D721Med (cell line): ENCODE measurements at regions not wholly inside any gene's neighbourhood (a gene's known extent, or its start where the extent isn't known, plus 50 kb on each side); places are given as distances from the start of the nearest gene placed in this dataset.

Experiments used
- DNase-seq: peaks from one replicate; pipeline ENCODE4 v3.0.0; 2011; ENCODE audit warnings: low spot score; ENCODE audit not compliant: insufficient read length
- FAIRE-seq: peaks from 2 replicates; lab custom pipeline; 2011; peaks lifted over from hg19 to GRCh38; lab: Jason Lieb, UNC
- TF ChIP-seq, protein P1 (sequence below): IDR thresholded peaks from 2 replicates; pipeline ENCODE4 v1.5.1; 2012; ENCODE audit warnings: mild to moderate bottlenecking, control low read depth; ENCODE audit not compliant: insufficient read depth; ENCODE audit errors: missing control alignments

DNA sequence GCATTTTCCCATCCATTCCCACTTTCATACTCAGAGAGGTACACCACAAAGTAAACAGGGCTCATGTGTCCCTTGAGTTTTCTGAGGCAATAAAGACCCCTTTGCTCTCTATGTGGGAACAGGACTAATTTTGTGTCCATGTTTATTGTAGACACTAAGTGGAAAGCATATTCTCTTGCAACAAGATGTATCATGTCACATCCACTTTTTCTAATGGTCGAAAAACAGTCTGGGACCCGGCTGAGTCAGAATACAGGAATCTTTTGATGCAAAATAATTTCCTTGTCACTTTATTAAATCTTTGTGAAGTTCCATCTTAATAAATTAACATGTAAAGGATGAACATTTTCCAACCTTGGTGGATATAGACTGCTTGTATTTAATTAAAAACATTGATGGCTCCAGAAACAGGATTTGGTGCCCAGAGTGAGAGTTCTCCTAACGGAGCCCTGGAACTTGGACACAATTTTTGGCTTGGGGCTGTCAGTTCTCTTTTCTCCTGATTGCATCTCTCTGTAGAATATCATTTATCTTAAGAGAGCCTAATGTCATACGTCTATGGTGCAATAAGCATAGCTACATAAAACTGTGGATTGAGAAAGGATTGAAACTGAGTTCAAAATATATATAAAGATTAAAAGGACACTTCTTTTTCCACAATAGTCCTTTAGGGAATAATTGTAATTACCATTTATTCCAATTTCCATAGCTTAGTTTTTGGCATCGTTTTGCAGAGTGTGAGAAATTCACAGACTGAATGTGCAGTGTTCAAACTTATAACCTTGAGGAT lies 1116.7 kb upstream of the SEMA6A start:
- FAIRE-seq = no peak
- DNase-seq = no peak
- TF ChIP-seq, protein P1, sequence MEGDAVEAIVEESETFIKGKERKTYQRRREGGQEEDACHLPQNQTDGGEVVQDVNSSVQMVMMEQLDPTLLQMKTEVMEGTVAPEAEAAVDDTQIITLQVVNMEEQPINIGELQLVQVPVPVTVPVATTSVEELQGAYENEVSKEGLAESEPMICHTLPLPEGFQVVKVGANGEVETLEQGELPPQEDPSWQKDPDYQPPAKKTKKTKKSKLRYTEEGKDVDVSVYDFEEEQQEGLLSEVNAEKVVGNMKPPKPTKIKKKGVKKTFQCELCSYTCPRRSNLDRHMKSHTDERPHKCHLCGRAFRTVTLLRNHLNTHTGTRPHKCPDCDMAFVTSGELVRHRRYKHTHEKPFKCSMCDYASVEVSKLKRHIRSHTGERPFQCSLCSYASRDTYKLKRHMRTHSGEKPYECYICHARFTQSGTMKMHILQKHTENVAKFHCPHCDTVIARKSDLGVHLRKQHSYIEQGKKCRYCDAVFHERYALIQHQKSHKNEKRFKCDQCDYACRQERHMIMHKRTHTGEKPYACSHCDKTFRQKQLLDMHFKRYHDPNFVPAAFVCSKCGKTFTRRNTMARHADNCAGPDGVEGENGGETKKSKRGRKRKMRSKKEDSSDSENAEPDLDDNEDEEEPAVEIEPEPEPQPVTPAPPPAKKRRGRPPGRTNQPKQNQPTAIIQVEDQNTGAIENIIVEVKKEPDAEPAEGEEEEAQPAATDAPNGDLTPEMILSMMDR = no peak

DNA sequence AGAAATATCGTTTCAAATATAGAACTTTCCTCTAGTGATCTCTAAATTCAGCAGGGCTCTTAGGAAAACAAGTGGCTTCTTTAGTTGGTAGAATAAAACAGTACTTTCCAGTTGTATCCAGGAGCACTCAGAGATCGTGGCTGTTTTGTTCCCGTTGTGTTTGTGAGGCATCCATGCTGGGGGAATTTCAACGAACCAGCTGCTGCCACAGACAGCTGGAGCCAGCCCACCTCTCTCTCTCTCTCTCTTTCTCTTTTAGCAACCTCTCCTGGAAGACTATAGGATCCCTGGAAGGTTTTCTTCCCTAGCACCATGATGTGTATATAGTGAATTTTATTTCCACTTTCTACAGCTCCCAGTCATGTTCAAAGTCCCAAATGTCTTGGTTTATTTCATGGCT lies 1116.0 kb upstream of the SEMA6A start:
- FAIRE-seq (no peak), DNase-seq (no peak)
- TF ChIP-seq, protein P1 = no peak

DNA sequence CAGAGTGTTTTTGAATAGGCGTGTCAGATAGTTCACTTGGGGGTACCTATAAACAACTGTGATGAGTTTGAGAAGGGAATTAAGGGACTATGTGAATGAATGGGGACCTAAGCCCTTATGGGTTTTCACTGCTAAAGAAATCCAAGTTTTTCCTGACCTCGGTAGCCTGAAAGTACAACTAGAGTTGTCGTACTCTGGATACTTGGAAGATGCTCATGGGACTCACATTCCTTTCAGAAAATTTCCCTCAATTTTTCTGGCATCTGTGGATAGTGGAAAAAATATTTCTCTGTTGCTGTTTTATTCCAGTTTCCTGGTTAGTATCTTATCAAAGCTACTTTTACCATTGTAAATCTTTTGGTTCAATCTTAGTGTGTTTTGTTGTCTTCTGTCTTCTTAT lies 1112.3 kb upstream of the SEMA6A start:
- no peak for DNase-seq
- TF ChIP-seq, protein P1 = no peak
- no peak for FAIRE-seq

DNA sequence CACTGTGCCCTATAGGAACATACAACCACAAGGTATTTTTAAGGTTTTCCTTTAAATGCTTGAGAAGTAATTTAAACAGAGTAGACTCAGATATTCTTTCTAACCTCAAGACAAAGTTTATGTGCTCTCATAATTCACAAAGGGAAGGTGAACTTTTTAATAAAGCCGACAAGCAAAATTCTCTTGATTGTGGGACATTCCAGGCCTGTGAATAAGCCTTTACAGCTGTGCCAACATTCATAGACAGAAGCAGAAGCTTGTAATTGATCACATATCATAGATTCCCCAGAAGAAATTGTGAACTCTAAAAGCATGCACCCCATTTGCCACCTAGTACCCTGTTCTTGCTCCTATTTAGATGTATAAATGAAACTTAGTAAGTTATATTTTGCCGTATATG lies 1107.8 kb upstream of the SEMA6A start:
- FAIRE-seq (no peak), DNase-seq (no peak)
- TF ChIP-seq, protein P1 = no peak

DNA sequence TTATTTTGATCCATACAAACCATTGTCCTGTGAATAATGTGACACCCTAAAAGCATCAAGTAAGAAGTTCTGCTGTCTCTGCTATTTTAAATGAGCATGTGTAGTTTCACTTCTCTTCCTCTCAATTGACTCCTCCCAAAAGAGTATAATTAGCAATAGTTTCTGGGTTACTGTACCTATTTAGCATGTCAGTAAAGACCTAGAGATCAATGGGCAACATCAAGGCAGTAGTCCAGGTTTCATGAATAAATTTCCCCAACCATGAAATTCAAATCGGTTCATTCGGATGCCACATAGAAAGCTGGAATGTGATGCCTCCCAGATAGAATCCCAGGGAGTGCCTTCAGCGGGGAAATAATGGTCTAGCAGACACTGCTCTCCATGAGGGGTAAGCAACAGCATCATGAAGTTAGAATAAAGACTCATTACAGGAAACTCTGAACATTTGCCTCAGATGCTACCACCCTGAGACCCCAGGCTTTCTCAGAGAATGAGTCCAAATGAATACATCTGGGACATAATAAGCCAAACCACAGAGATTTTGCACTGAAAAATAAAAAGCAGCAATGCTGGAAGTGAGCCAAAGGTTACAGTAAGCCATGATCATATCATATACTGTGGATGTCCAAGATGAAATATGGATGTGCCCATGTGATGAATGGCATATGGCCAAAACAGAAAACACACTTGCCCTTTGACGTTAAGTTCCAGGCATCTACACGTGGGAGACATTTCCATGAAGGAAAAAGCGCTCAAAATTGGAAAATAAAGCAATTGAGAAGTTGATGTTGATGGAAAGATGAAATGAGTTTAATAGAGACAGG lies 1107.0 kb upstream of the SEMA6A start:
- FAIRE-seq = no peak
- TF ChIP-seq, protein P1 = no peak
- no peak for DNase-seq

DNA sequence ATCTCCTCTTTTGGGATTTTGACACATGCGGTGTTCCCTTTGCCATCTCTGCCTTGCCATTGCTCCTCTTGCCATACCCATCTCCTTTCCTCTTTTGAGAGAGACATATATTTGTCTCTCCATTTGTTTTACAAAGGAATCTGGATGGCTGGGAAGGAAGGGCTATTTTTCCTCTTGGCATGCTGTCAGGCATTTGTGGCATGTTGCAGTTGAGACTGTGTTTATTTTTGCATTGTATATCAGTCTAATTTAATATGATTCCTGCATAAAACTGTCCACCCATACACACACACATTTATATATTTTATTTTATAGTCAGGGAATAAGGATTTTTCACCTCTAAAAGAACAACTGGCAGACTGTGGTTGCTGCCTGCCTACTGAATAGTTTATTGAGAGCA lies 1105.8 kb upstream of the SEMA6A start:
- DNase-seq = no peak
- FAIRE-seq = no peak
- TF ChIP-seq, protein P1 = no peak
